NCI-H2196 (cell line): ENCODE measurements at regions not wholly inside any gene's neighbourhood (a gene's known extent, or its start where the extent isn't known, plus 50 kb on each side); places are given as distances from the start of the nearest gene placed in this dataset.
"Not testable (repeated sequence)": the region's sequence is repeated elsewhere in the genome, so short reads cannot be mapped to it uniquely, and the experiment has no call there.

Experiments used
- DNase-seq: peaks from one replicate; lab custom pipeline; 2025; ENCODE audit not compliant: unreplicated experiment; lab: John Stamatoyannopoulos, UW

DNA sequence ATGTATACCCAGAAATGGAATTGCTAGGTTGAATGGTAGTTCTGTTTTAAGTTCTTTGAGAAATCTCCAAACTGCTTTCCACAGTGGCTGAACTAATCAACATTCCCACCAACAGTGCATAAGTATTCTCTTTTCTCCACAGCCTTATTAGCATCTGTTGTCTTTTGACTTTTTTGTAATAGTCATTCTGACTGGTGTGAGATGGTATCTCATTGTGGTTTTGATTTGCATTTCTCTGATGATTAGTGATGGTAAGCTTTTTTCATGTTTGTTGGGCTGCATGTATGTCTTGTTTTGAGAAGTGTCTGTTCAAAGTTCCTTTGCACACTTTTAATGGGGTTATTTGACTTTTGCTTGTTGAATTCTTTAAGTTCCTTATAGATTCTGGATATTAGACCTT is 52.4 kb upstream of the EHHADH start:
- not testable (repeated sequence) for DNase-seq

DNA sequence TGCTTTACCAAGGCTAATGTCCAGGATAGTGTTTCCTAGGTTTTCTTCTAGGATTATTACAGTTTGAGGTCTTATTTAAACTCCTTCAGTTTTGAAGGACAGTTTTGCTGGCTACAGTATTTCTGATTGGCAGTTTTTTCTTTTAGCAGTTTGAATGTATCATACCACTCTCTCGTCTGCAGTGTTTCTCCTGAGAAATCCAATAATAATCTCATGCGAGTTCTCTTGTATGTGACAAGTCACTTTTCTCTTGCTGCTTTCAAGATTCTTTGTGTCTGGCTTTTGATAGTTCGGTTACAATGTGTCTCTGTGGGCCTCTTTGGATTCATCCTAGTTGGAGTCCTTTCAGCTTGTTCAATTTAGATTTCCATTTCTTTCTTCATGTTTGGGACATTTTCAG is 53.0 kb upstream of the EHHADH start:
- no peak for DNase-seq

DNA sequence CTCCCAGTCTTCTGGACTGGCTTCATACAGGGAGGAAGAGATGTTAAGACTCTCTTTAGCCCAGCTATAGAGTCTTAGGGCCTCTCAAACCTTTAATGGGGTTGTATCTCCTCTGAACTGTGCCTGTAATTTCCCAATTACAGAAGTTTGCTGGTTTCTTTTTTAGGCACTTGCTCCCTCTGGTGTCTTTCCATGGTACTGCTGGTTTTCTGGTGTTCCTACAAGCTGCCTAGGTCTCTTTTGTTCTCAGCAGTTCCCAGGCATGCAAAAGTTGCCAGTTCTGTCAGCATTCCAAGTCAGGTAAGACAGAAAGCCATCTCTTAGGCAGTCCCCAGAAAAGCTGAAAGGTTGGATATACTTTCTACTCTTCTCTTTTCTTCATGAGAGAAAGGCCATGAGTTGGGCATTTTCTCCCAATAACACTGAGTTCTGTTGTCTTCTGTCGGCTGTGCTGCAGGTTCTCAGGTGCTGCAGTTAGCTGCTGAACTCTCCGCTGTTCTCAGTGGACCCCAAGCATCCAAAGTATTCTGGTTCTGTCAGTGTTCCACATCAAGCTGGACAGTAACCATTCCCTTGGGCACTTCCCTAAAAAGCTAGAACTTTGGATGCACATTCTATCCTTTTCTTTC is 54.4 kb upstream of the EHHADH start:
- DNase-seq: peak; percentile 77

DNA sequence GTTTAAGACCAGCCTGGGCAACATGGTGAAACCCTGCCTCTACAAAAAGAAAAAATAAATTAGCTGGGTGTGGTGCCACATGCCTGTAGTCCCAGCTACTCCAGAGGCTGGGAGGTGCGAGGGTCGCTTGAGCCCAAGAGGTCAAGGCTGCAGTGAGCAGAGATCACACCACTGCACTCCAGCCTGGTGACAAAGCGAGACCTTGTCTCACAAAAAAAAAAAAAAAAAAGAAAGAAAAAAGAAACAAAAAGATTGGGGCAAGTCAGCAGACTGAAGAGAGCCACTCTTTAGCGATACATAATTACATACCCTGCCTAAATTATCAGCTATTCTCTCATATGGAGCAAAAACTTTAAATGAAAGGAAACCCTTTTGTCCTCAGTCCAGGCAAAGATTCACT is 53.6 kb upstream of the MAP3K13 start:
- DNase-seq: no peak

DNA sequence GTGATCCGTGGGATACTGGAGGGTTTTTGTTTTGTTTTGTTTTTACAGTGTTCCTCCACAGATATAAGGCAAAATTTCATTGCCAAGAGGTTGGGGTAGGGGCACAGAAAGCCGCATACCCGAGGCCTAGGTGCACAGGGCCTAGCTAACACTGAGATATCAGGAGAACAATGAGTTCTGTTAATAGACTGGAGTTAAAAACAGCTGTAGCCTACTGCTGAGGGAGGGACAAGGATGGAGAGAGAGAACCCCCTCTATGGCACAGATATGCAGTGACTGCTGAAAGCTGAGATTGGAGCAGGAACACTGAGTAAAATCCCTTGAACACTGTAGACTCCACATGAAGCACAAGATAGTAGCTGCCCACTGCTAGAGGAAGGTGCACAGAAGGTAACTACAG is 53.1 kb upstream of the MAP3K13 start:
- no peak for DNase-seq

DNA sequence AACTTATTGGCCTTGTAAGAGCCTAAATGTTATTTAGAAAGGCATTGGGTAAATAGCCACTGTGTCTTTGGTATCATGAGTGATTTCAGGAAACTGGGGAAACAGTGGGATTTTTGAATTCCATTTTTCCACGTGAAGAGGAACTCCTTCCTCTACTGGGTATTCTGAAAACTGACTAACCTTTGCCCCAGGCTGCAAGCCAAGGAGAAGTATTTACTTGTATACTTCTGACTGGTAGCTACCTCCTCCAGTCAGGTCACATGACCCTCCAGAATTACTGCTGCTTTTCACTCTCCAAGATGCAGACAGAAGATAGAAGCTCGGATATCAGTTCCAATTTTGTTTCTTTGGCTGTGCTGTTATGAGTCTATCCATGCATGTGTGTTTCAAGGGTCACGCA is 50.9 kb upstream of the MAP3K13 start:
- no peak for DNase-seq
